ENCODE measurements at regions not wholly inside any gene's neighbourhood (a gene's known extent, or its start where the extent isn't known, plus 50 kb on each side); places are given as distances from the start of the nearest gene placed in this dataset.

DNA sequence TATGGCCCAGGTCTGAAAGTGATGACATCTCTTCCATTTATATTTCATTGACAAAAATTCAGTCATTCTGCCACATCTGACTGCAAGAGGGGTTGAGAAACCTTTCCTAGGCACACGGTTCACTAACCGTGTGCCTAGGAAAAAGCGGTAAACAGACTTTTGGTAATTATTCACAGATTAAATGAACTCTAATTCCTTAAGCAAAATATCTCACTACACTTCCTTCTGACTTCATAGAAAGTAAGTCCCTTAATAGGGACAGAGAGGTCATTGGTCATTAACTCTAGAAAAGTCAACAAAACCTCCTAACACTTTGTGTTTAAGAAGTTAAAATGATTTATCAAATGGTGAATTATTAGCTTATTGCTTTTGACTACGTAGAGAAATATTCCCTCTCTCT, 205.1 kb downstream of the PDHA2 start:
- DNase-seq (ENCODE audit: low read depth): peak; percentile 42
- TF ChIP-seq, protein P1, sequence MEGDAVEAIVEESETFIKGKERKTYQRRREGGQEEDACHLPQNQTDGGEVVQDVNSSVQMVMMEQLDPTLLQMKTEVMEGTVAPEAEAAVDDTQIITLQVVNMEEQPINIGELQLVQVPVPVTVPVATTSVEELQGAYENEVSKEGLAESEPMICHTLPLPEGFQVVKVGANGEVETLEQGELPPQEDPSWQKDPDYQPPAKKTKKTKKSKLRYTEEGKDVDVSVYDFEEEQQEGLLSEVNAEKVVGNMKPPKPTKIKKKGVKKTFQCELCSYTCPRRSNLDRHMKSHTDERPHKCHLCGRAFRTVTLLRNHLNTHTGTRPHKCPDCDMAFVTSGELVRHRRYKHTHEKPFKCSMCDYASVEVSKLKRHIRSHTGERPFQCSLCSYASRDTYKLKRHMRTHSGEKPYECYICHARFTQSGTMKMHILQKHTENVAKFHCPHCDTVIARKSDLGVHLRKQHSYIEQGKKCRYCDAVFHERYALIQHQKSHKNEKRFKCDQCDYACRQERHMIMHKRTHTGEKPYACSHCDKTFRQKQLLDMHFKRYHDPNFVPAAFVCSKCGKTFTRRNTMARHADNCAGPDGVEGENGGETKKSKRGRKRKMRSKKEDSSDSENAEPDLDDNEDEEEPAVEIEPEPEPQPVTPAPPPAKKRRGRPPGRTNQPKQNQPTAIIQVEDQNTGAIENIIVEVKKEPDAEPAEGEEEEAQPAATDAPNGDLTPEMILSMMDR (conservative IDR thresholded peaks at IDR 0.05; ENCODE audit: low read depth, low read length): no peak

DNA sequence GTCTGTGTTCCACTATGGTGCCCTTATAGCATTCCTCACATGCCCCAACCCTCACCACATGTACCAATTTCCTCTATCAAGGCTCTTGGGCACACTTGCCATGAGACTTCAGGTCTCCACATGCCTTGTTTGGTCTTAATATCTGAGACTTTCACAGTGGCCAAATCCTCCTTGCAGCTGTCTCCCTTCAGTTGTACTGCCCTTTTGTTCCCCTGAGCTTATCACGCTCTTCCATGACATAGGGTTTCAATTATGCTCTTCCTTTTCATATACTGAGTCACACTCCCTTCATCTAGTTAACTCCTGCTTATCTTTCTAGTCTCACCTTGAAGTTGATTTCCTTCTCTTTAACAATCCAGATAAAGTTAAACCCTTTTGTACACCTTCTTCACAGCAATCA, 212.9 kb downstream of the PDHA2 start:
- H3K4me3 ChIP-seq (ENCODE audit: low read depth, low read length): no peak overlapping the region
- no peak for DNase-seq (ENCODE audit: low read depth)
- TF ChIP-seq, protein P1 (conservative IDR thresholded peaks at IDR 0.05; ENCODE audit: low read depth, low read length): no peak

More for the DNA sequence above, 205.1 kb downstream of the PDHA2 start:
- H3K4me3 ChIP-seq (ENCODE audit: low read depth, low read length): no peak overlapping the region

DNA sequence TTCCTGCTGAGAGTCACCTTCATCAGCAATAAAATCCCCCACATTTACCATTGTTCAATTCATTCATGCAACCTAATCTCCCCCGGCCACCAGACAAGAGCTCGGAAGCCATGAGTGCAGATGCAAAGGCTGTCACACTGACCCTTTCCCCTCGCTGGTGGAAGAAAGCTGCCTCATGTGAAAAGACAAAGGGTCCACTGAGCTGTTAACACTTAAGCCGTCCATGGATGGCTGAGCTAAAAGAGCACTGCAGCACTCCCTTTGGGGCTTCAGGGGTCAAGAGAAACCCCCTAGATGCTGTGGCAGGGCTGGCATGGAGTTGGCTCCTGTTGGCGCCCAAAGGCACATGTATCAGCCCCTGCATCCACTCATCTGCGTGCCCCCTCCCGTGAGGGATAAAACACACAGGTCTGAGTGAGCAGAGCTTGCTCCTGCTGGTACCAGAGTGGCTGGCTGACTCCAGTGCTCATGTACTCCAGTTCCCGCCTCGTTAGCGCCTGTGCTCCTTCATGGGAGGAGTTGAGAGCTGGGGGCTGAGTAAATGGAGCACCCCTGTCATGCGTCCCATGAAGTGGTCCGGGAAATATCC, 216.5 kb downstream of the PDHA2 start:
- no peak overlapping the region for H3K4me3 ChIP-seq (ENCODE audit: low read depth, low read length)
- TF ChIP-seq, protein P1 (conservative IDR thresholded peaks at IDR 0.05; ENCODE audit: low read depth, low read length): no peak
- DNase-seq (ENCODE audit: low read depth): no peak

DNA sequence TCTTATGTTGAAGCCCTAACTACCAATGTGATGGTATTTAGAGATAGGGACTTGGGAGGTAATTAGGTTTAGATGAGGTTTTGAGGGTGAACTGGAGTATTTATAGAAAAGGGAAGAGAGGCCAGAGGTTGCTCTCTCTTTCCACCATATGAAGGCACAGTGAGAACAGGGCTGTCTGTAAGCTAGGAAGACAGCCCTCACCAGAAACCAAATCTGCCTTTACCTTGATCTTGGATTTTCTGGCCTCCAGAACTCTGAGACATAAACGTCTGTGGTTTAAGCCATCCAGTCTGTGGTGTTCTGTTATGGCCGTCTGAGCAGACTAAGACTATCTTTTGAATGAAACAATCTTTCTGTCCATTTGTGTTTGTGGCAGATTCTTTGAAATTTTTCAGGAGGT, 223.7 kb downstream of the PDHA2 start:
- no peak for DNase-seq (ENCODE audit: low read depth)
- TF ChIP-seq, protein P1 (conservative IDR thresholded peaks at IDR 0.05; ENCODE audit: low read depth, low read length): no peak
- H3K4me3 ChIP-seq (ENCODE audit: low read depth, low read length): no peak overlapping the region

DNA sequence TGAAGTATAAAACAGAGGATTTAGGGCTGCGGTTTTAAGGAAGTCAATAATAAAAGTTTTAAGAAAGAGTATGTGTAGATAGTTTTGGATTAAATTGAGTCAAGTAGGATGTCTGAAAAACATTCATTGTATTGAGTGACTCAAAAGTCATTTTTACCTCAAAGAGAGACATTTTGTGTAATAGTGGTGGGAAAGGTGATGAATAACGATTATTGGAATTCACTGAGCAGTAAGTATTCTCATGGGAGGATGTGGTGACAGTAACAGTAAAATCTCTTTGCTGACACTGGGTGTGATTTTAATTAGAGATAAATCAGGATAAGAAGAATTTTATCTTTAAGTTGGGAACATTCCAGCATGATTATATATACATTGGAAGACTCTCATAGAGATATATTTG, 233.6 kb downstream of the PDHA2 start:
- no peak overlapping the region for H3K4me3 ChIP-seq (ENCODE audit: low read depth, low read length)
- TF ChIP-seq, protein P1 (conservative IDR thresholded peaks at IDR 0.05; ENCODE audit: low read depth, low read length): no peak
- DNase-seq (ENCODE audit: low read depth): no peak

DNA sequence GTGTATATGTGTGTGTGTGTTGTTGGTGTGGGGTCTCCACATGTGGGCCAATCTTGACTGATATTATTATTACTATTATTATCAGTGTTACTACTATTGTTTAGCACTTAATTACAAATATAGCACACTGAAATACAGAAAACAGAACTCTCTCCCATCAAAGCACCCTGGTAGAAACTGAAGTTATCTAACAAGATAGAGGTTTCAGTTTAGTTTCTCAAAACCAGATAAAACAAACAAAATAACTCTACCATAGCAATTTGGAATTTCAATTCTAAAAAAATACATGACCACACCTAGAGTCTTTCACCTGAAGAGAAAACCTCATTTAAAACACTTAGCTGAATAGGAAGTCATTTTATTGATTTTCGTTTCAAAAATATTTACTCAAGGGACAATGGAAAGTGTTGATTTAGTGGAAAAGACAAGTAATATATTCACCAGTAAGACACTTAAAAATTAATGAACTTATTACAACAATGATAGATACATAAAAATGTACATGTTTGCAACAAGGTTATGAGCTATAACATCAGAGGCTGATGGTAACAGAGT, 252.3 kb downstream of the PDHA2 start:
- TF ChIP-seq, protein P1 (conservative IDR thresholded peaks at IDR 0.05; ENCODE audit: low read depth, low read length): no peak
- no peak overlapping the region for H3K4me3 ChIP-seq (ENCODE audit: low read depth, low read length)
- DNase-seq (ENCODE audit: low read depth): no peak

DNA sequence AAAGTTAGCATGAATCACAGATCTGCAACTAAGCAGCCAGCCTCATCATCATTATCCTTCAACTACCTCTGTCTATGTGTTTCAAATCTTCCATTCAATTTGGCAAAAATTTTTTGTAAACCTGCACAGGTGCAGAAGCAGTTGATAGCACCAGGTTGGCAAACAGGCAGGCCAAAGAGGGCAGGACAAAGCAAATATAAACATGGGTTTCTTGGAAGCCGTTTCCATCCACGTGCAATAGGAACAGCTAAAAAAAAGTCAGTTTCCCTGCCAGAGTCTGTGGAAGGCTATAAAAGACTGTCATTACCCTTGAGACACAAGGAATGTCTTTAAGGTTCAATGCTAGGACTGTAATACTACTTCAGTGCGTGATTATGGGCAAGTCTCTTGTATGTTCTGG, 253.2 kb downstream of the PDHA2 start:
- no peak for DNase-seq (ENCODE audit: low read depth)
- TF ChIP-seq, protein P1 (conservative IDR thresholded peaks at IDR 0.05; ENCODE audit: low read depth, low read length): no peak
- H3K4me3 ChIP-seq (ENCODE audit: low read depth, low read length): no peak overlapping the region
